22Rv1 (cell line): ENCODE measurements at regions not wholly inside any gene's neighbourhood (a gene's known extent, or its start where the extent isn't known, plus 50 kb on each side); places are given as distances from the start of the nearest gene placed in this dataset.

Source experiments
- CTCF ChIP-seq: fragments of 450-650 bp; IDR thresholded peaks from 2 replicates; pipeline ENCODE4 v1.5.1; 2017; ENCODE audit warnings: mild to moderate bottlenecking
- ZFX ChIP-seq: fragments of 450-650 bp; IDR thresholded peaks from 2 replicates; pipeline ENCODE4 v1.6.1; 2017; ENCODE audit warnings: antibody characterized with exemption, borderline replicate concordance

GRCh38 chr1:82499022-82499421 is 698.3 kb downstream of the ADGRL2 start:
- TF ChIP-seq CTCF (no peak), ZFX (no peak)
